ENCODE measurements at regions not wholly inside any gene's neighbourhood (a gene's known extent, or its start where the extent isn't known, plus 50 kb on each side); places are given as distances from the start of the nearest gene placed in this dataset.
"Not testable (repeated sequence)": the region's sequence is repeated elsewhere in the genome, so short reads cannot be mapped to it uniquely, and the experiment has no call there.

- TF ChIP-seq POLR2A (IDR thresholded peaks at IDR 0.05) (no peak), CTCF (IDR thresholded peaks at IDR 0.05) (no peak)
- Histone ChIP-seq H3K27me3 (no peaks in the 10 kb centered on the region), H3K4me1 (peaks cover 0 to 10% (median 0%) of the 10 kb centered on the region in 12 donors), H3K36me3 (no peaks in the 10 kb centered on the region), H3K27ac (peak overlapping the region in 2 of 12 donors; percentile 8 to 14), H3K4me3 (no peak overlapping the region), H3K9me3 (no peaks in the 10 kb centered on the region)
- ATAC-seq, result peak in 3 of 4 donors; percentile 14 to 33 (median 26)
- intact Hi-C loops (cut with DNase I), result no loop called here
- 59 to 73% (median 65%) methylated on average over 5 of the region's 5 CpGs for WGBS, 4 donors
- DNase-seq, result no peak
Observed at GRCh38 chr10:22780474-22780885, 66.1 kb upstream of the PIP4K2A start.

GRCh38 chr10:22779331-22780019, 65.1 kb upstream of the PIP4K2A start:
- WGBS, 4 donors, result 90 to 94% (median 92%) methylated on average over 4 of the region's 4 CpGs
- H3K36me3 ChIP-seq, result no peaks in the 10 kb centered on the region
- intact Hi-C loops (cut with DNase I), result no loop called here
- no peaks in the 10 kb centered on the region for H3K9me3 ChIP-seq
- H3K4me1 ChIP-seq, result peaks cover 0 to 10% (median 0%) of the 10 kb centered on the region in 12 donors
- no peak overlapping the region for H3K4me3 ChIP-seq
- no peak for DNase-seq
- peak in 3 of 4 donors; percentile 16 to 41 (median 25) for ATAC-seq
- H3K27me3 ChIP-seq, result no peaks in the 10 kb centered on the region
- TF ChIP-seq CTCF (IDR thresholded peaks at IDR 0.05) (no peak), POLR2A (IDR thresholded peaks at IDR 0.05) (no peak)
- H3K27ac ChIP-seq, result no peak overlapping the region

- Histone ChIP-seq H3K27me3 (no peaks in the 10 kb centered on the region), H3K27ac (no peak overlapping the region), H3K4me3 (no peak overlapping the region), H3K9me3 (peaks cover 0 to 4% (median 0%) of the 10 kb centered on the region in 12 donors), H3K4me1 (no peaks in the 10 kb centered on the region), H3K36me3 (no peaks in the 10 kb centered on the region)
- 95 to 100% (median 97%) methylated on average over 1 of the region's 1 CpG for WGBS, 4 donors
- no peak for ATAC-seq
- intact Hi-C loops (cut with DNase I), result no loop called here
- no peak for DNase-seq
- TF ChIP-seq POLR2A (IDR thresholded peaks at IDR 0.05), result no peak
Observed at GRCh38 chr10:22774102-22774501, 59.7 kb upstream of the PIP4K2A start.

GRCh38 chr10:22771631-22772030, 57.3 kb upstream of the PIP4K2A start:
- H3K4me3 ChIP-seq; H3K27me3 ChIP-seq; H3K9me3 ChIP-seq; intact Hi-C loops (cut with DNase I); H3K36me3 ChIP-seq; H3K27ac ChIP-seq; DNase-seq; ATAC-seq: not testable (repeated sequence)
- H3K4me1 ChIP-seq, result peaks cover 0 to 24% (median 12%) of the 10 kb centered on the region in 12 donors
- WGBS, 4 donors, result 95 to 99% (median 97%) methylated on average over 5 of the region's 5 CpGs

- H3K4me3 ChIP-seq, result no peak overlapping the region
- peaks cover 0 to 34% (median 14%) of the 10 kb centered on the region in 12 donors for H3K4me1 ChIP-seq
- no peaks in the 10 kb centered on the region for H3K27me3 ChIP-seq
- TF ChIP-seq CTCF (IDR thresholded peaks at IDR 0.05) (no peak), POLR2A (IDR thresholded peaks at IDR 0.05) (no peak)
- ATAC-seq (no peak), DNase-seq (no peak)
- H3K27ac ChIP-seq, result no peak overlapping the region
- intact Hi-C loops (cut with DNase I), result no loop called here
- H3K9me3 ChIP-seq, result peaks cover 0 to 8% (median 0%) of the 10 kb centered on the region in 12 donors
- 79 to 90% (median 84%) methylated on average over 1 of the region's 1 CpG for WGBS, 4 donors
- H3K36me3 ChIP-seq, result no peaks in the 10 kb centered on the region
Observed at GRCh38 chr10:22770270-22770669, 55.9 kb upstream of the PIP4K2A start.
